ENCODE measurements at regions not wholly inside any gene's neighbourhood (a gene's known extent, or its start where the extent isn't known, plus 50 kb on each side); places are given as distances from the start of the nearest gene placed in this dataset.

- TF ChIP-seq HES2 (IDR thresholded peaks at IDR 0.05) (no peak), CBX2 (IDR thresholded peaks at IDR 0.05; ENCODE audit: borderline replicate concordance, low read depth) (no peak), ZFP36 (IDR thresholded peaks at IDR 0.05; ENCODE audit: borderline replicate concordance, partially characterized antibody) (no peak), CEBPB (IDR thresholded peaks at IDR 0.05) (no peak), CBX8 (IDR thresholded peaks at IDR 0.05) (no peak)
Observed at GRCh38 chr2:118535818-118536212, 311.6 kb downstream of the EN1 start (continued).

GRCh38 chr2:118535171-118535817, 312.2 kb downstream of the EN1 start:
- POLR2A ChIA-PET = no interaction called here
- Histone ChIP-seq H3K9me3 (no peaks in the 10 kb centered on the region), H3K4me1 (no peaks in the 10 kb centered on the region), H3K27ac (no peak overlapping the region), H3K4me2 (no peak overlapping the region), H3K4me3 (no peak overlapping the region)
- DNase-seq (ENCODE audit: low read depth in 1 of 2, low spot score in 1 of 2) (no peak), ATAC-seq (no peak), FAIRE-seq (no peak)
- TF ChIP-seq CBX8 (IDR thresholded peaks at IDR 0.05) = no peak
- no peak for TF ChIP-seq RAD21 (conservative IDR thresholded peaks at IDR 0.05 in 1 of 2, IDR thresholded peaks at IDR 0.05 in 1 of 2)
- no peak for TF ChIP-seq ZFP36 (IDR thresholded peaks at IDR 0.05; ENCODE audit: borderline replicate concordance, partially characterized antibody)
- no peak for TF ChIP-seq HEYL (CRISPR knock-in tag; IDR thresholded peaks at IDR 0.05)
- no peak for TF ChIP-seq RNF2 (IDR thresholded peaks at IDR 0.05; ENCODE audit: borderline replicate concordance, low read depth)
- TF ChIP-seq NFE2L2 (conservative IDR thresholded peaks at IDR 0.05; ENCODE audit: low read length) = no peak
- TF ChIP-seq ZC3H11A (IDR thresholded peaks at IDR 0.05) = no peak
- TF ChIP-seq KDM5A (IDR thresholded peaks at IDR 0.05) = no peak
- no peak for TF ChIP-seq BHLHE40 (IDR thresholded peaks at IDR 0.05; ENCODE audit: low read depth, low read length)
- no peak for TF ChIP-seq RFX5 (IDR thresholded peaks at IDR 0.05)
- TF ChIP-seq MAZ (IDR thresholded peaks at IDR 0.05; ENCODE audit: borderline replicate concordance, low read depth, low read length) = no peak
- no peak for TF ChIP-seq JUNB (IDR thresholded peaks at IDR 0.05)
- TF ChIP-seq SREBF2 (IDR thresholded peaks at IDR 0.05) = no peak
- TF ChIP-seq RARB (CRISPR knock-in tag; IDR thresholded peaks at IDR 0.05) = no peak
- no peak for TF ChIP-seq EP300 (IDR thresholded peaks at IDR 0.05)
- TF ChIP-seq NR3C1 (IDR thresholded peaks at IDR 0.05) = no peak
- TF ChIP-seq SMC3 (IDR thresholded peaks at IDR 0.05) = no peak
- no peak for TF ChIP-seq HES2 (IDR thresholded peaks at IDR 0.05)
- TF ChIP-seq CHD2 (IDR thresholded peaks at IDR 0.05; ENCODE audit: low read length, partially characterized antibody) = no peak
- no peak for TF ChIP-seq USF2 (IDR thresholded peaks at IDR 0.05)
- WGBS (ENCODE audit: missing lambda C conversion rate) = 5% methylated on average over 7 of the region's 7 CpGs
- CTCF ChIA-PET = interaction anchor here (0.8 to 2.2 kb wide), 3 partner anchors 162 to 320 kb away, joined by 3 to 8 read pairs (median 3); no protein-coding TSS in a partner anchor

GRCh38 chr2:118530976-118531375, 316.5 kb downstream of the EN1 start:
- FAIRE-seq (no peak), DNase-seq (ENCODE audit: low read depth in 1 of 2, low spot score in 1 of 2) (no peak), ATAC-seq (no peak)
- Histone ChIP-seq H3K9me3 (no peaks in the 10 kb centered on the region), H3K27ac (no peak overlapping the region), H3K4me1 (no peaks in the 10 kb centered on the region), H3K4me3 (no peak overlapping the region), H3K4me2 (no peak overlapping the region)
- POLR2A ChIA-PET = no interaction called here
- CTCF ChIA-PET = no interaction called here
- WGBS (ENCODE audit: missing lambda C conversion rate) = 28% methylated on average over 6 of the region's 6 CpGs
- TF ChIP-seq CBX8 (IDR thresholded peaks at IDR 0.05) (no peak), HES2 (IDR thresholded peaks at IDR 0.05) (no peak), EP300 (IDR thresholded peaks at IDR 0.05) (no peak), BCL3 (IDR thresholded peaks at IDR 0.05) (no peak), HMGXB4 (CRISPR knock-in tag; IDR thresholded peaks at IDR 0.05; ENCODE audit: borderline replicate concordance) (no peak), RAD21 (conservative IDR thresholded peaks at IDR 0.05 in 1 of 2, IDR thresholded peaks at IDR 0.05 in 1 of 2) (no peak), ZNF302 (CRISPR knock-in tag; IDR thresholded peaks at IDR 0.05) (no peak), CEBPB (IDR thresholded peaks at IDR 0.05) (no peak), FOSL2 (IDR thresholded peaks at IDR 0.05) (no peak), FOSL2 (CRISPR knock-in tag; IDR thresholded peaks at IDR 0.05) (no peak), PBX3 (IDR thresholded peaks at IDR 0.05) (no peak), TFCP2L1 (CRISPR knock-in tag; IDR thresholded peaks at IDR 0.05) (no peak), MAZ (IDR thresholded peaks at IDR 0.05; ENCODE audit: borderline replicate concordance, low read depth, low read length) (no peak), HOXB13 (CRISPR knock-in tag; IDR thresholded peaks at IDR 0.05; ENCODE audit: low read depth) (no peak)
